ENCODE measurements at regions not wholly inside any gene's neighbourhood (a gene's known extent, or its start where the extent isn't known, plus 50 kb on each side); places are given as distances from the start of the nearest gene placed in this dataset.

- no peak for TF ChIP-seq CTCF (IDR thresholded peaks at IDR 0.05; ENCODE audit: insufficient read depth, low read length, poor library complexity, severe bottlenecking)
- DNase-seq (ENCODE audit: low read depth): no peak
- H3K4me3 ChIP-seq (ENCODE audit: low read depth, low read length): no peak overlapping the region
- H3K27me3 ChIP-seq (ENCODE audit: control insufficient read depth, insufficient read depth, low read length): no peaks in the 10 kb centered on the region
- H3K36me3 ChIP-seq (ENCODE audit: control insufficient read depth, insufficient read depth, low read length): no peaks in the 10 kb centered on the region
Observed at GRCh38 chr7:40948239-40948638, 754.7 kb downstream of the INHBA start.

DNA sequence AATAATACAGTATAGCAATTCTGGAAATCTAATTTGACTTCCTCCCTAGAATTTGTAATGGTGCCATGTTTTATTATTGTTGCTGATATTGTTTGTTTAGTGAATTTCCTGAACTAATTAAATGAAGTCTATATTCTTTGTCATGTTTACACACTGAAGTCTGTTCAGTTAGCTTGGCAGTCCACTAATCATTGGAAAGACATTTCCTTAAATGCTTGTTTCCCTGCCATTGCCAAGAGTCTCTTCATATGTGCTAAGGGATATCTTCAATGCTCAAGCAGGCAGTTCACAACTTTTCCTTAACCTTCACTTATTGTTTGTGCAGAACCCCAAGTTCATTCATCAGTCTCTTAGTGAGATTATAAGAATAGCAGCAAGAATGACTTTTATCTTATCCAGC lies 755.3 kb downstream of the INHBA start:
- H3K4me3 ChIP-seq (ENCODE audit: low read depth, low read length): no peak overlapping the region
- DNase-seq (ENCODE audit: low read depth): no peak
- H3K36me3 ChIP-seq (ENCODE audit: control insufficient read depth, insufficient read depth, low read length): no peaks in the 10 kb centered on the region
- TF ChIP-seq CTCF (IDR thresholded peaks at IDR 0.05; ENCODE audit: insufficient read depth, low read length, poor library complexity, severe bottlenecking): no peak
- H3K27me3 ChIP-seq (ENCODE audit: control insufficient read depth, insufficient read depth, low read length): no peaks in the 10 kb centered on the region

DNA sequence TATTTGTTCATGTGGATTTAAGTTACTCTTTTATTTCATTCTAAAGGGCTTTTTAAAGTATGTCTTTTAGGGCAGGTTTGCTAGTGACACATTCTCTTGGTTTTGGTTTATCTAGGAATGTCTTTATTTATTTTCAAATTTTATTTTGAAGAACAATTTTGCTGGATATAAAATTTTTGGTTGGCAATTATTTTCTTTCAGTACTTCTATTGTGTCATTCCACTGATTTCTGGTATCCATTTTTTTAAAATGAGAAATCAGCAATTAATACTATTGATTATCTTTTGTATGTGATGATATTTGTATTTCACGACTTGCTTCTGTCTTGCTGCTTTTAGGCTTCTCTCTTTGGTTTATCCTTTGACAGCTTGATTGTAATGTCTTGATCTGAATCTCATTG lies 756.3 kb downstream of the INHBA start:
- Histone ChIP-seq H3K36me3 (ENCODE audit: control insufficient read depth, insufficient read depth, low read length) (no peaks in the 10 kb centered on the region), H3K27me3 (ENCODE audit: control insufficient read depth, insufficient read depth, low read length) (no peaks in the 10 kb centered on the region), H3K4me3 (ENCODE audit: low read depth, low read length) (no peak overlapping the region)
- TF ChIP-seq CTCF (IDR thresholded peaks at IDR 0.05; ENCODE audit: insufficient read depth, low read length, poor library complexity, severe bottlenecking): no peak
- DNase-seq (ENCODE audit: low read depth): no peak

DNA sequence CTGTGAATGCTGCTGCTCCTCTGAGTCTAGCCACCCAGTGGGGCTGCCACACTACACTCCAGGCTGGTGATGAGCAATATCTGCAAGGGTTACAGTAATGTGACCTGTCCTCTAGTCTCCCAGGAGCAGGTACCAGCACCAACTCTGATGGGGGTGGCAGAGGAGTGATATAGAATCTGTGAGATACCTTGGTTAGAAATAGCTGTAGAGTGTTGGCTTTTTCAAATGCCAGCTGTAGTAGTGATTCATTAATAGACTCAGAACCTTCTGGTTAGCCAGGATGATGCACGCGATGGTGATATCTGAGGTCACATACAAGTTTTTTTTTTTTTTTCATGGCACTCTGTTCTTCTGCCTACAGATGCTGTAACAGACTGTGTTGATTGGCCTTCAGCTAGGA lies 757.1 kb downstream of the INHBA start:
- Histone ChIP-seq H3K4me3 (ENCODE audit: low read depth, low read length) (no peak overlapping the region), H3K36me3 (ENCODE audit: control insufficient read depth, insufficient read depth, low read length) (no peaks in the 10 kb centered on the region), H3K27me3 (ENCODE audit: control insufficient read depth, insufficient read depth, low read length) (no peaks in the 10 kb centered on the region)
- TF ChIP-seq CTCF (IDR thresholded peaks at IDR 0.05; ENCODE audit: insufficient read depth, low read length, poor library complexity, severe bottlenecking): no peak
- DNase-seq (ENCODE audit: low read depth): no peak

DNA sequence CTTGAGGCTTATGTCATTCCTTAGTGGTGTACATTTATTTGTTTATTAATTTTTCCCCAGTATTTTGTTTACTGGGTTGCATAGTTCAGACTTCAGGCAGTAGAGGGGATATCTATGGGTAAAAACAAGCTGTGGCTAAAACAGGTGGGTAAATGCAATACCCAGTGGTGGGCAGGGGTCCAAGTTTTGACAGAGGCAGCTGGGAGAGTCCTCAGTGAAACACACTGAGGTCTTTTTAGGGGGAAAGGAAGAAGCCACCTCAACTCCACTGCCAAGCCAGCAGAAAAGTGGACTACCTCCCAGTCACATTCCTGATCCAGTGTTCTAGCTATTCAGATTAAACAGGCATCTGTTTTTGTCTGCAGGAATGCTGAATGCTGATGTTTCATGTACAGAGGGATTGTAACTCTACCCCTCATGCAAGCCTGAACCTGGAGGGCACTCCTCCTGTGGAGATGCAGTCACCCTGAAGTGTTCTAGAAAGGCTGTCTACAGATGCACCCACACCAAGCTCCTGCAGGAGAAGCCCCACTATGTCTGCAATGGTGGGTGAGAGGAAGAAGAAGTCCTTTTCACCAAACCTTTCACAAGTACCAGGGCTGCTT lies 757.8 kb downstream of the INHBA start:
- DNase-seq (ENCODE audit: low read depth): no peak
- H3K4me3 ChIP-seq (ENCODE audit: low read depth, low read length): no peak overlapping the region
- TF ChIP-seq CTCF (IDR thresholded peaks at IDR 0.05; ENCODE audit: insufficient read depth, low read length, poor library complexity, severe bottlenecking): no peak
- no peaks in the 10 kb centered on the region for H3K27me3 ChIP-seq (ENCODE audit: control insufficient read depth, insufficient read depth, low read length)
- no peaks in the 10 kb centered on the region for H3K36me3 ChIP-seq (ENCODE audit: control insufficient read depth, insufficient read depth, low read length)

- Histone ChIP-seq H3K4me3 (ENCODE audit: low read depth, low read length) (no peak overlapping the region), H3K36me3 (ENCODE audit: control insufficient read depth, insufficient read depth, low read length) (no peaks in the 10 kb centered on the region), H3K27me3 (ENCODE audit: control insufficient read depth, insufficient read depth, low read length) (no peaks in the 10 kb centered on the region)
- no peak for DNase-seq (ENCODE audit: low read depth)
- no peak for TF ChIP-seq CTCF (IDR thresholded peaks at IDR 0.05; ENCODE audit: insufficient read depth, low read length, poor library complexity, severe bottlenecking)
Observed at GRCh38 chr7:40937879-40938278, 765.0 kb downstream of the INHBA start.

All from kidney epithelial cell (primary cell).